ENCODE measurements at regions not wholly inside any gene's neighbourhood (a gene's known extent, or its start where the extent isn't known, plus 50 kb on each side); places are given as distances from the start of the nearest gene placed in this dataset.

- Histone ChIP-seq H3K27ac (no peak overlapping the region), H3K4me1 (no peaks in the 10 kb centered on the region), H3K36me3 (no peaks in the 10 kb centered on the region), H3K9me3 (no peaks in the 10 kb centered on the region), H3K27me3 (no peaks in the 10 kb centered on the region), H3K4me3 (no peak overlapping the region)
- intact Hi-C loops (cut with DNase I; ENCODE audit: low total_unique reads) = no loop called here
- no peak for TF ChIP-seq CTCF (IDR thresholded peaks at IDR 0.05)
- no peak for DNase-seq
Measured at GRCh38 chr3:31354373-31354772, 178.4 kb upstream of the STT3B start.

GRCh38 chr3:31355807-31356206 is 176.9 kb upstream of the STT3B start:
- no peak overlapping the region for H3K27ac ChIP-seq
- TF ChIP-seq CTCF (IDR thresholded peaks at IDR 0.05) = no peak
- no peak for DNase-seq
- no peaks in the 10 kb centered on the region for H3K27me3 ChIP-seq
- H3K4me3 ChIP-seq = no peak overlapping the region
- no peaks in the 10 kb centered on the region for H3K4me1 ChIP-seq
- no peaks in the 10 kb centered on the region for H3K36me3 ChIP-seq
- intact Hi-C loops (cut with DNase I; ENCODE audit: low total_unique reads) = no loop called here
- H3K9me3 ChIP-seq = no peaks in the 10 kb centered on the region

GRCh38 chr3:31356941-31357340 is 175.8 kb upstream of the STT3B start:
- Histone ChIP-seq H3K27ac (no peak overlapping the region), H3K4me3 (no peak overlapping the region), H3K9me3 (no peaks in the 10 kb centered on the region), H3K36me3 (no peaks in the 10 kb centered on the region), H3K4me1 (no peaks in the 10 kb centered on the region), H3K27me3 (no peaks in the 10 kb centered on the region)
- TF ChIP-seq CTCF (IDR thresholded peaks at IDR 0.05) = no peak
- DNase-seq = no peak
- intact Hi-C loops (cut with DNase I; ENCODE audit: low total_unique reads) = no loop called here

- Histone ChIP-seq H3K9me3 (no peaks in the 10 kb centered on the region), H3K36me3 (no peaks in the 10 kb centered on the region), H3K4me1 (no peaks in the 10 kb centered on the region), H3K4me3 (no peak overlapping the region), H3K27me3 (no peaks in the 10 kb centered on the region), H3K27ac (no peak overlapping the region)
- TF ChIP-seq CTCF (IDR thresholded peaks at IDR 0.05) = no peak
- no peak for DNase-seq
- intact Hi-C loops (cut with DNase I; ENCODE audit: low total_unique reads) = no loop called here
Measured at GRCh38 chr3:31357451-31357850, 175.3 kb upstream of the STT3B start.

GRCh38 chr3:31358473-31359070 is 174.2 kb upstream of the STT3B start:
- Histone ChIP-seq H3K9me3 (no peaks in the 10 kb centered on the region), H3K4me3 (no peak overlapping the region)

More at GRCh38 chr3:31358473-31359070, 174.2 kb upstream of the STT3B start:
- Histone ChIP-seq H3K4me1 (no peaks in the 10 kb centered on the region), H3K36me3 (no peaks in the 10 kb centered on the region), H3K27ac (no peak overlapping the region), H3K27me3 (no peaks in the 10 kb centered on the region)
- DNase-seq = no peak
- intact Hi-C loops (cut with DNase I; ENCODE audit: low total_unique reads) = no loop called here
- TF ChIP-seq CTCF (IDR thresholded peaks at IDR 0.05) = no peak
